A549 (cell line): ENCODE measurements at regions not wholly inside any gene's neighbourhood (a gene's known extent, or its start where the extent isn't known, plus 50 kb on each side); places are given as distances from the start of the nearest gene placed in this dataset.

ENCODE experiments used
- CEBPB ChIP-seq, 2 experiments: fragments of >200 bp in 1 of 2; sonication (Bioruptor Twin) in 1 of 2; formaldehyde crosslinking in 1 of 2; IDR thresholded peaks; 2 replicates each; pipeline ENCODE4 v1.6.1; 2012 to 2016
- CHD4 ChIP-seq: fragments of 200-600 bp; sonication (generic); IDR thresholded peaks from 2 replicates; pipeline ENCODE4 v1.6.1; 2016; ENCODE audit warnings: antibody characterized with exemption, mild to moderate bottlenecking, borderline replicate concordance
- CTCF ChIP-seq: fragments of >200 bp; sonication (Bioruptor Twin); formaldehyde crosslinking; IDR thresholded peaks from 3 replicates; pipeline ENCODE4 v1.5.1; 2016
- EP300 ChIP-seq, 2 experiments: fragments of >200 bp; sonication (Bioruptor Twin); formaldehyde crosslinking; IDR thresholded peaks; 2 replicates in 1 of 2; 3 replicates in 1 of 2; pipeline ENCODE4 v1.6.1; 2016 to 2017
- HOXA7 ChIP-seq: fragments of 250-450 bp; sonication (Bioruptor Pico); IDR thresholded peaks from 2 replicates; pipeline ENCODE4 v1.5.0; 2020; ENCODE audit warnings: mild to moderate bottlenecking, moderate library complexity
- HOXB5 ChIP-seq: fragments of 250-450 bp; sonication (Bioruptor Pico); IDR thresholded peaks from 2 replicates; pipeline ENCODE4 v1.5.0; 2020; ENCODE audit warnings: mild to moderate bottlenecking, moderate library complexity
- KDM1A ChIP-seq: fragments of 200-600 bp; sonication (generic); IDR thresholded peaks from 2 replicates; pipeline ENCODE4 v1.6.1; 2016; ENCODE audit warnings: low read depth, mild to moderate bottlenecking
- MAFK ChIP-seq: fragments of 450-650 bp; IDR thresholded peaks from 2 replicates; pipeline ENCODE4 v1.6.1; 2014; ENCODE audit not compliant: partially characterized antibody
- MAZ ChIP-seq: fragments of 150-350 bp; IDR thresholded peaks from 2 replicates; pipeline ENCODE4 v1.6.1; 2014; ENCODE audit warnings: antibody characterized with exemption, low read depth, low read length, borderline replicate concordance
- POLR2A ChIP-seq: IDR thresholded peaks from 2 replicates; pipeline ENCODE4 v1.6.1; 2012; ENCODE audit warnings: mild to moderate bottlenecking, low read length
- RFX5 ChIP-seq: fragments of 450-650 bp; IDR thresholded peaks from 2 replicates; pipeline ENCODE4 v1.7.1; 2014; ENCODE audit warnings: antibody characterized with exemption, mild to moderate bottlenecking, moderate library complexity
- SMC3 ChIP-seq: fragments of >200 bp; sonication (Bioruptor Twin); formaldehyde crosslinking; IDR thresholded peaks from 3 replicates; pipeline ENCODE4 v1.6.1; 2018; ENCODE audit warnings: inconsistent platforms
- USF2 ChIP-seq: fragments of 450-650 bp; IDR thresholded peaks from 2 replicates; pipeline ENCODE4 v1.6.1; 2014; ENCODE audit warnings: antibody characterized with exemption
- TF ChIP-seq, protein P1 (sequence below): fragments of 200-600 bp; sonication (generic); IDR thresholded peaks from 2 replicates; pipeline ENCODE4 v1.6.1; 2016; ENCODE audit warnings: antibody characterized with exemption, mild to moderate bottlenecking, moderate library complexity

DNA sequence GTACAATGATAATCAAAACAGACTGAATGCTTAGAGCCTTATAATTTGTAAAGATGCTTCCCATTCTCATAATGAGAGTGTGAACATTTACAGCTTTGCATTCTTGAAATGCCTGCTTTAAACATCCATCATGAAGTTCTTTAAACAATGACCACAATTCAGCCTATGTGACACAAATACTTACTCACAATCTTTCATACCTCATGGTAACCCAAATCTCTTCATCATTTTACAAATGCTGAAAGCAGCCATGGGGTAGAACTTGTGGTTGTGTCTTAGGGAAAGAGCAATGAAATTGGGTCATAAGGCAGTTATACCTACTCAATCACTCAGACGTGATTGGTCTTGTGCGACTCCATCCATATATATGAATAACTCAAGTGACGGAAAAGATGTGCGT is 140.7 kb downstream of the RND3 start:
- TF ChIP-seq POLR2A (no peak), CEBPB (IDR thresholded peaks at IDR 0.05) (no peak), CTCF (no peak), RFX5 (no peak), KDM1A (no peak), MAFK (no peak), USF2 (no peak), MAZ (no peak), SMC3 (no peak), EP300 (IDR thresholded peaks at IDR 0.05) (no peak), CHD4 (no peak), HOXA7 (CRISPR knock-in tag) (no peak), HOXB5 (CRISPR knock-in tag) (no peak)
- TF ChIP-seq, protein P1, sequence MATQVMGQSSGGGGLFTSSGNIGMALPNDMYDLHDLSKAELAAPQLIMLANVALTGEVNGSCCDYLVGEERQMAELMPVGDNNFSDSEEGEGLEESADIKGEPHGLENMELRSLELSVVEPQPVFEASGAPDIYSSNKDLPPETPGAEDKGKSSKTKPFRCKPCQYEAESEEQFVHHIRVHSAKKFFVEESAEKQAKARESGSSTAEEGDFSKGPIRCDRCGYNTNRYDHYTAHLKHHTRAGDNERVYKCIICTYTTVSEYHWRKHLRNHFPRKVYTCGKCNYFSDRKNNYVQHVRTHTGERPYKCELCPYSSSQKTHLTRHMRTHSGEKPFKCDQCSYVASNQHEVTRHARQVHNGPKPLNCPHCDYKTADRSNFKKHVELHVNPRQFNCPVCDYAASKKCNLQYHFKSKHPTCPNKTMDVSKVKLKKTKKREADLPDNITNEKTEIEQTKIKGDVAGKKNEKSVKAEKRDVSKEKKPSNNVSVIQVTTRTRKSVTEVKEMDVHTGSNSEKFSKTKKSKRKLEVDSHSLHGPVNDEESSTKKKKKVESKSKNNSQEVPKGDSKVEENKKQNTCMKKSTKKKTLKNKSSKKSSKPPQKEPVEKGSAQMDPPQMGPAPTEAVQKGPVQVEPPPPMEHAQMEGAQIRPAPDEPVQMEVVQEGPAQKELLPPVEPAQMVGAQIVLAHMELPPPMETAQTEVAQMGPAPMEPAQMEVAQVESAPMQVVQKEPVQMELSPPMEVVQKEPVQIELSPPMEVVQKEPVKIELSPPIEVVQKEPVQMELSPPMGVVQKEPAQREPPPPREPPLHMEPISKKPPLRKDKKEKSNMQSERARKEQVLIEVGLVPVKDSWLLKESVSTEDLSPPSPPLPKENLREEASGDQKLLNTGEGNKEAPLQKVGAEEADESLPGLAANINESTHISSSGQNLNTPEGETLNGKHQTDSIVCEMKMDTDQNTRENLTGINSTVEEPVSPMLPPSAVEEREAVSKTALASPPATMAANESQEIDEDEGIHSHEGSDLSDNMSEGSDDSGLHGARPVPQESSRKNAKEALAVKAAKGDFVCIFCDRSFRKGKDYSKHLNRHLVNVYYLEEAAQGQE = no peak
